IPS DF 4.7 (cell line): ENCODE measurements at regions not wholly inside any gene's neighbourhood (a gene's known extent, or its start where the extent isn't known, plus 50 kb on each side); places are given as distances from the start of the nearest gene placed in this dataset.
"Not testable (repeated sequence)": the region's sequence is repeated elsewhere in the genome, so short reads cannot be mapped to it uniquely, and the experiment has no call there.

ENCODE experiments used
- DNase-seq: peaks from one replicate; pipeline ENCODE4 v3.0.0-alpha.2; 2013; ENCODE audit warnings: low spot score; ENCODE audit errors: extremely low read depth

- DNase-seq = no peak
Measured at GRCh38 chr4:178955614-178956013, 1513.4 kb upstream of the AGA start.

- no peak for DNase-seq
Measured at GRCh38 chr4:178958725-178959440, 1516.6 kb upstream of the AGA start.

- DNase-seq = no peak
Measured at GRCh38 chr4:178963446-178964045, 1521.3 kb upstream of the AGA start.

GRCh38 chr4:178966644-178967043 lies 1524.4 kb upstream of the AGA start:
- DNase-seq = no peak

- DNase-seq = no peak
Measured at GRCh38 chr4:178970433-178971140, 1528.3 kb upstream of the AGA start.

GRCh38 chr4:178976861-178977260 lies 1534.6 kb upstream of the AGA start:
- DNase-seq = no peak

DNA sequence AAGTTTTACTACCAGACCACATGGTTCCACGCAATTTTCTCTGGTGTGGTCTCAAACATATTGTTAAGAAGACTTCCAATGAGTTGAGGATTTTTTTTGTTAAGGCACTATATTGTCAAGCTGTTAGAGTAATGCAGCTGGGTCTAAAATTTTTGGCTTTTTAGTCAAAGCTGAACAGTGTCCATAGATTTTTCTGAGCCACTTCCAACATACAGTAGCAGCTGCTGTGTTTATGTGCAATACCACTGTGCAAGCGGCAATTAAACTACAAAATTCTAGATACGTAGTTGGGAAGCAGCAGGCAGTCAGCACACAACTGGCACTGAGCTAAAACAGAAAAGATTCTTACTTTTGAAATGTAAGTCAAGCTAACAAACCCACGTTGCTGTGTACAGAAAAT lies 1551.1 kb upstream of the AGA start:
- no peak for DNase-seq

DNA sequence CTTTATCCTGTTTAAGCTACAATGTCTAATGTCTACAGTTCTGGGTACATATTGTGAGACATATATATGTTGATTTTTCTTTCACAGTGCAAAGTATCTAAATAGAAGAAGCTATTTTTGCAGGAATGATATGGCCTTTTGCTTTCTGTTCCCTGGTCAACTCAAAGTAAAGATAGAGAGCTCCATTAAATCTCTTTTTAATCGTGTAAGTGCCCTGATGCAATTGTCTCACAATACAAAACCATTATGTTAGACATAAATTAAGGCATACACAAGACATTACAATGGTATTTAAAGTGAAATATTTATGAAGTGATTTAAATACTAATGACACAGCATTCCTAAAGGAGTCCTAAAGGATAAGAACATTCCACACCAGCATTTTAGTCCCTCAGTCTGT lies 1559.7 kb upstream of the AGA start:
- no peak for DNase-seq

- DNase-seq = no peak
Measured at GRCh38 chr4:179007755-179008154, 1565.5 kb upstream of the AGA start.

GRCh38 chr4:179017581-179017980 lies 1575.3 kb upstream of the AGA start:
- no peak for DNase-seq

GRCh38 chr4:179027569-179027968 lies 1585.3 kb upstream of the AGA start:
- DNase-seq = no peak

DNA sequence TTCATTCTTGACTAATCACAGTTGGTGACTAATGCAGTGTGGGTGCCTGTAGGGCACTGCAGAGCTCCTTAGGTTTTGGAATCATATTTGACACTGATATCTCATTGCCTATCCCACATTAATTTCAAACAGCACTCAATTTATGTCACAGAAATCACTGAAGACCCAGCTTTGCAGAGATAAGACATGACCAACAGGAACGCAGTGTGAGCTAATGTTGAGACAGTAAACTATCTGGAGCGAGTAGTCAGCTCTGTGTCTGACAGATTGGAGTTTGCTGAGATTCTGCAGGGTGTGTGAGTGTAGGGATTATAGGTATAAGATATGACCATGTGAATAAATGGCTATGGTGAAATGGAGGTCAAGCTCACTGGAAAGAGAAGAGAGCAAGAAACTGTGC lies 1586.1 kb upstream of the AGA start:
- no peak for DNase-seq

GRCh38 chr4:179029683-179030082 lies 1587.4 kb upstream of the AGA start:
- no peak for DNase-seq

DNA sequence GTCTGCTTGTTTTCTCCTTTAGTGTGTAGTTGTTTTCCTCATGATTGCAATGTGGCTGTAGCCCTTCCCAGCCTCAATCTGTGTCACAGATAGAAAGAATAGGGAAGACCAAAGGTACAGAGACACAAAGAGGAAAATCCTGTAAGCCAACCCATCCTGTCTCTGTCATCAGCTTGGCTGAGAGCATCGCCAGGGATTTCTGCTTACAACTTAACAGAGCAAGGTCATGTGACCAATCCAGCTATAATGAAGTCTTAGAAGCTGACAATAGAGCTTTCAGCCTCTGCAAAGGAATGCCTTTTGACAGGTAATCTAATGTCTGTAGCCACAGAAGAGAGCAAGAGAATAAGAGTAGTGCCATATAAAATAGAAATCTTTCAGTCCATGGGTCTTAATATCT lies 1598.0 kb upstream of the AGA start:
- DNase-seq = no peak

DNA sequence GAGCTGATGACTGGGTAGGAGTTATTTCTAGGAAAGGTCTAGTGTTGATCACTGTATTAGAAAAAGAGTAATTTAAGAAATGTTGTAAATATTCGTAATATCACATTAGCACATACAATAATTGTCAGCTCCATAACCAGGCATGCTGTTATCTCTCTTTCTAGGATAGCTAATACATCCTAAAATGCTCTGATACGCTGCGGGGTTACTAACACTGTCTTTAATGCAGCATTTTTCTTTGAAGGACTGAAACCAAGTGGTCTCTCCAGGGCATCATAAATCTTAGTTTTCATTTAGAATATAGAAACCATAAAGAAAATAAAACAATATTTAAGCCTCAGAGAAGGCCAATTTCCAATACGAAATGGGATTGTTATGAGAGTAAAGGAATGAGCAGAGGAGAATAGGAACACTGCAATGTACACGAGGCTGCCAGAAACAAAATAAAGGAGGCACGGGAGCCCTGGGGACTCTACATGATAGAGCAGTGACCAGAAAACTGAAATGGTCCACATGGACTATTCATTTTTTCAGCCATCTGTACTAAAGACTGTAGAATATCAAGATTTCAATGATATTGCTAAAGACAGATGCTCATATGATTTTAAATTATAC lies 1606.7 kb upstream of the AGA start:
- DNase-seq = no peak

- DNase-seq = no peak
Measured at GRCh38 chr4:179051206-179051605, 1609.0 kb upstream of the AGA start.

DNA sequence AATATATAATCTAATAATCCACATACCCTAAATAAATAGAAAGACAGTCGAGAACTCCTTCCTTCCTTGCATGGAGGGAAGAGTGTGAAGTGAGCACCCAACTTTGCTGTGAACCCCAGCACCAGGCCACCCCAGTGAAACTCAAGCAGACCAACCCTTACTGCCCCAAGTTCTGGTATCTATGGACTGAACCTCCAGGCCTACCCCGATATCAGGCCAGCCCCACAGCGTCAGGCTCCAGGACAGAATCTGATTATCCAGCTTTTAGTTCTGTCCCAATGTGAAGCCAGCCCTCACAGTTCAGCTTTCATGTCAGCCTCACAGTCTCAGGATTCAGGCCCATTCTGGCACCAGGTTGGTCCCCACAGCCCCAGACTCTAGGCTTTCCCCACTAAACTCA lies 1617.2 kb upstream of the AGA start:
- DNase-seq = no peak

- not testable (repeated sequence) for DNase-seq
Measured at GRCh38 chr4:179066254-179066653, 1624.0 kb upstream of the AGA start.

DNA sequence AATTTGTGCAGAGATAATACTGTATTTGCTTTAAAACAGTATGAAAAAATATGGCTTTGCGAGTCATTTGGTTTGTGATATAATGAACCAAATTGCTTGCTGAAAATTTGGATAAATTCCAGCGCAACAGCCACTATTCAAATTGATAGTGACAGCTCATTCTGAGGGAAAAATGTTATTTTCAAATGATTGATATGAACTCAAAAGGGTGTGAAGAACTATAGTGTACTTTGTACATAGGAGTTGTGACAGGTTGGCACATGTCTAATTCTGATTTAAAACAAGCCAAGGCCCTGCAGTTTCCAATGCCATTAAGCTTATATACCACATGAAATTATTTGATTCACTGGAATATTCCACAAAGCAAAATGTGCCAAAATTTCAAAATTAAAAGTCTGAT lies 1628.9 kb upstream of the AGA start:
- DNase-seq = no peak

GRCh38 chr4:179076865-179077264 lies 1634.6 kb upstream of the AGA start:
- DNase-seq = no peak

DNA sequence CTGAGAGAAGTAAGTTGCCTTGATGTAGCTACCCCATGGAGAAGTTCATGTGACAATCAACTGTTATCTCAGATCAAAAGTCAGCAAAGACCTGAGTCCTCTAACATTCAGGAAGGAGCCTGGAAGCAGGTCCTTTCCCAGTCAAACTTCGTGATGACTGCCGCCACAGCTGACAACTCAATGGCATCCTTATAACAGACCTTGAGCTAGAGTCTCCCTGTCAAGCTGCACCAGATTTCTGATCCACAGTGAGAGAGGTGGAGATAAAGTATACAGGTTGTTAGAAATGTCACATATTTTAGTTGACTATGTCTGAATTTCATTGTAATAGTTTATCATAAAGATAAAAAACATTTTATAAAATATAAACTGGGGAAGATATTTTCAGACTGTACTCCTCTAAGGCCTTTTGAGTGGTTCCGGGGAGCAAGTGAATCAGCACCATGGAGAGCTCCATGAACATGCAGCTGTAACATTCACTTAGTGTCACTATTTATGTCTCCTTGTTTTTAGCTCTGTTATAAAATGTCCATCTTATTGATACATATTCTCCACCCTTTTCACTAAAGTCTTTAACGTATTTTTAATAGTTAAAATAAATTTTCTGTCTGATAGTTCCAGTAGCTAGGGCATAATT lies 1653.5 kb upstream of the AGA start:
- no peak for DNase-seq

- no peak for DNase-seq
Measured at GRCh38 chr4:179097741-179098140, 1655.5 kb upstream of the AGA start.
